ENCODE measurements at regions not wholly inside any gene's neighbourhood (a gene's known extent, or its start where the extent isn't known, plus 50 kb on each side); places are given as distances from the start of the nearest gene placed in this dataset.

GRCh38 chr21:16124378-16125138 lies 394.8 kb downstream of the USP25 start:
- TF ChIP-seq POLR2AphosphoS5 (IDR thresholded peaks at IDR 0.05; ENCODE audit: borderline replicate concordance, low read depth, low read length) (peak; percentile 50; the same call in 1 of the 2 replicates), EZH2 (IDR thresholded peaks at IDR 0.05) (no peak)

All from SK-N-MC (cell line).